GM23338 (cell line): ENCODE measurements at regions not wholly inside any gene's neighbourhood (a gene's known extent, or its start where the extent isn't known, plus 50 kb on each side); places are given as distances from the start of the nearest gene placed in this dataset.

Experiments used
- ATAC-seq: fragments of 200-7000 bp; cut with Tn5 transposase; 3 replicates; pipeline ENCODE4 v1.9.1; 2020
- DNase-seq: peaks from one replicate; pipeline ENCODE4 v3.0.0-alpha.2; 2015; ENCODE audit warnings: low spot score
- H2AFZ ChIP-seq: fragments of 200-600 bp; sonication (generic); 2 replicates; pipeline ENCODE4 v1.8.0; 2016; ENCODE audit warnings: antibody characterized with exemption, mild to moderate bottlenecking, moderate library complexity
- H3F3A ChIP-seq: fragments of 200-600 bp; sonication (generic); replicated peaks from 2 replicates; pipeline ENCODE4 v1.8.0; 2017; ENCODE audit warnings: antibody characterized with exemption, mixed run types, low read depth
- H3K27ac ChIP-seq: fragments of 200-600 bp; sonication (generic); 2 replicates; pipeline ENCODE4 v1.6.1; 2016; ENCODE audit warnings: low read depth
- H3K27me3 ChIP-seq: fragments of 200-600 bp; sonication (generic); 2 replicates; pipeline ENCODE4 v1.8.0; 2016; ENCODE audit warnings: mild to moderate bottlenecking, mixed run types, moderate library complexity; ENCODE audit not compliant: insufficient read depth
- H3K36me3 ChIP-seq: fragments of 200-600 bp; sonication (generic); 2 replicates; pipeline ENCODE4 v1.8.0; 2016; ENCODE audit warnings: mild to moderate bottlenecking; ENCODE audit not compliant: insufficient read depth
- H3K4me1 ChIP-seq: fragments of 200-600 bp; sonication (generic); 2 replicates; pipeline ENCODE4 v1.8.0; 2016; ENCODE audit warnings: mild to moderate bottlenecking, moderate library complexity; ENCODE audit not compliant: insufficient read depth
- H3K4me2 ChIP-seq: fragments of 200-600 bp; sonication (generic); 2 replicates; pipeline ENCODE4 v1.7.1; 2017; ENCODE audit warnings: mixed run types
- H3K4me3 ChIP-seq: fragments of 200-600 bp; sonication (generic); 2 replicates; pipeline ENCODE4 v1.6.1; 2016; ENCODE audit warnings: mixed run types
- H3K79me2 ChIP-seq: fragments of 200-600 bp; sonication (generic); replicated peaks from 2 replicates; pipeline ENCODE4 v1.8.0; 2017; ENCODE audit warnings: mild to moderate bottlenecking; ENCODE audit not compliant: insufficient read depth
- H3K9me2 ChIP-seq: fragments of 200-600 bp; sonication (generic); 2 replicates; pipeline ENCODE4 v1.8.0; 2017; ENCODE audit not compliant: insufficient read depth
- H4K20me1 ChIP-seq: fragments of 200-600 bp; sonication (generic); replicated peaks from 2 replicates; pipeline ENCODE4 v1.8.0; 2017; ENCODE audit warnings: mild to moderate bottlenecking; ENCODE audit not compliant: insufficient read depth
- H3K27ac Mint-ChIP-seq: 2 replicates; pipeline ENCODE4 v1.8.0; 2020; ENCODE audit warnings: inconsistent platforms, mild to moderate bottlenecking, moderate library complexity, mixed read lengths
- H3K27me3 Mint-ChIP-seq: 3 replicates; pipeline ENCODE4 v1.8.0; 2022; ENCODE audit warnings: low read depth, mild to moderate bottlenecking, moderate library complexity, mixed read lengths, inconsistent platforms; ENCODE audit not compliant: insufficient read depth, poor library complexity
- H3K36me3 Mint-ChIP-seq: 3 replicates; pipeline ENCODE4 v1.8.0; 2021; ENCODE audit warnings: low read depth, mild to moderate bottlenecking, inconsistent platforms, moderate library complexity, mixed read lengths
- H3K4me1 Mint-ChIP-seq: 3 replicates; pipeline ENCODE4 v1.8.0; 2020; ENCODE audit warnings: mild to moderate bottlenecking, inconsistent platforms, mixed read lengths
- H3K4me3 Mint-ChIP-seq: 3 replicates; pipeline ENCODE4 v1.8.0; 2021; ENCODE audit warnings: moderate library complexity, mild to moderate bottlenecking, inconsistent platforms, mixed read lengths
- H3K9me3 Mint-ChIP-seq: 3 replicates; pipeline ENCODE4 v1.8.0; 2020; ENCODE audit warnings: moderate library complexity, mild to moderate bottlenecking, inconsistent platforms, mixed read lengths
- CREB1 ChIP-seq: fragments of 250-450 bp; sonication (Bioruptor Pico); IDR thresholded peaks from 2 replicates; pipeline ENCODE4 v1.5.0; 2020; ENCODE audit warnings: low read depth, mild to moderate bottlenecking, moderate library complexity
- ZNF462 ChIP-seq: fragments of 250-450 bp; sonication (Bioruptor Pico); IDR thresholded peaks from 2 replicates; pipeline ENCODE4 v1.5.0; 2020; ENCODE audit warnings: mild to moderate bottlenecking, moderate library complexity
- TF ChIP-seq, protein P1 (sequence below), 2 experiments: fragments of 200-600 bp in 1 of 2; sonication (generic) in 1 of 2; conservative IDR thresholded peaks; 2 replicates each; pipeline versions ENCODE4 v1.5.1 to v1.6.1; 2016 to 2017; ENCODE audit warnings: antibody characterized with exemption in 2 of 2, low read depth in 2 of 2, mild to moderate bottlenecking in 2 of 2, moderate library complexity in 1 of 2

DNA sequence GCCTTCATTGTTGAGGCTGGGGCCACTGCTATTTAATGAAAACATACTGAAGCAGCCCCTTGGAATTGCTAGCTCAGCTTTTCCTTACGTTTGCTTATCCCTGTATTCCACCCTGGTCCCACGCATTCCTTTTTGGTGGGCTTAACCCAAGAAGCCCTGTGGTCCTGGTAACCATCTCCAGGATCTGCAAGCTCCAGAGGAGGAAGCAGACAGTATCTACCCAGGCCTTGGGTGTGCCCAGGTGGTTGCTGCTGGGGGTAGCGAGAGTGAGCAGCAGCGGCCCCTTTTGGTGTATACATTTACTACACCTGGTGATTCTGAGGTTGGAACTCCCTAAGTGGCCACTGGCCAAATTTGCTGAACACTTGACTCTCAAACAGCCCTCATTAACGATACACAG lies 97.7 kb downstream of the CBLN1 start:
- no peak overlapping the region for H3K27ac ChIP-seq
- no peak overlapping the region for H3K4me3 Mint-ChIP-seq
- no peaks in the 10 kb centered on the region for H3K79me2 ChIP-seq
- no peaks in the 10 kb centered on the region; the same call in 2 of the 3 replicates for H3K9me3 Mint-ChIP-seq
- H3K4me2 ChIP-seq, result no peak overlapping the region
- ATAC-seq, result peak; percentile 95
- H3K27me3 Mint-ChIP-seq, result no peaks in the 10 kb centered on the region
- no peaks in the 10 kb centered on the region for H3F3A ChIP-seq
- H2AFZ ChIP-seq, result no peak overlapping the region
- H3K4me1 Mint-ChIP-seq, result peaks cover 19% of the 10 kb centered on the region
- H3K27ac Mint-ChIP-seq, result no peak overlapping the region
- H4K20me1 ChIP-seq, result no peaks in the 10 kb centered on the region
- peak; percentile 81 for DNase-seq
- H3K36me3 ChIP-seq, result no peaks in the 10 kb centered on the region
- peaks cover 9% of the 10 kb centered on the region; the same call in 1 of the 2 replicates for H3K4me1 ChIP-seq
- TF ChIP-seq ZNF462, result peak; percentile 66; the same call in 1 of the 2 replicates
- TF ChIP-seq CREB1 (CRISPR knock-in tag), result no peak
- TF ChIP-seq, protein P1, sequence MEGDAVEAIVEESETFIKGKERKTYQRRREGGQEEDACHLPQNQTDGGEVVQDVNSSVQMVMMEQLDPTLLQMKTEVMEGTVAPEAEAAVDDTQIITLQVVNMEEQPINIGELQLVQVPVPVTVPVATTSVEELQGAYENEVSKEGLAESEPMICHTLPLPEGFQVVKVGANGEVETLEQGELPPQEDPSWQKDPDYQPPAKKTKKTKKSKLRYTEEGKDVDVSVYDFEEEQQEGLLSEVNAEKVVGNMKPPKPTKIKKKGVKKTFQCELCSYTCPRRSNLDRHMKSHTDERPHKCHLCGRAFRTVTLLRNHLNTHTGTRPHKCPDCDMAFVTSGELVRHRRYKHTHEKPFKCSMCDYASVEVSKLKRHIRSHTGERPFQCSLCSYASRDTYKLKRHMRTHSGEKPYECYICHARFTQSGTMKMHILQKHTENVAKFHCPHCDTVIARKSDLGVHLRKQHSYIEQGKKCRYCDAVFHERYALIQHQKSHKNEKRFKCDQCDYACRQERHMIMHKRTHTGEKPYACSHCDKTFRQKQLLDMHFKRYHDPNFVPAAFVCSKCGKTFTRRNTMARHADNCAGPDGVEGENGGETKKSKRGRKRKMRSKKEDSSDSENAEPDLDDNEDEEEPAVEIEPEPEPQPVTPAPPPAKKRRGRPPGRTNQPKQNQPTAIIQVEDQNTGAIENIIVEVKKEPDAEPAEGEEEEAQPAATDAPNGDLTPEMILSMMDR (conservative IDR thresholded peaks at IDR 0.05; ENCODE audit: low read depth in 2 of 2), result peak; percentile 67 to 70
- no peak overlapping the region for H3K4me3 ChIP-seq
- no peaks in the 10 kb centered on the region for H3K9me2 ChIP-seq
- H3K36me3 Mint-ChIP-seq, result no peaks in the 10 kb centered on the region
- no peaks in the 10 kb centered on the region for H3K27me3 ChIP-seq
